GM23338 (cell line): ENCODE measurements at regions not wholly inside any gene's neighbourhood (a gene's known extent, or its start where the extent isn't known, plus 50 kb on each side); places are given as distances from the start of the nearest gene placed in this dataset.

ENCODE experiments used
- ATAC-seq: fragments of 200-7000 bp; cut with Tn5 transposase; 3 replicates; pipeline ENCODE4 v1.9.1; 2020
- DNase-seq: peaks from one replicate; pipeline ENCODE4 v3.0.0-alpha.2; 2015; ENCODE audit warnings: low spot score
- H2AFZ ChIP-seq: fragments of 200-600 bp; sonication (generic); 2 replicates; pipeline ENCODE4 v1.8.0; 2016; ENCODE audit warnings: antibody characterized with exemption, mild to moderate bottlenecking, moderate library complexity
- H3F3A ChIP-seq: fragments of 200-600 bp; sonication (generic); replicated peaks from 2 replicates; pipeline ENCODE4 v1.8.0; 2017; ENCODE audit warnings: antibody characterized with exemption, mixed run types, low read depth
- H3K27ac ChIP-seq: fragments of 200-600 bp; sonication (generic); 2 replicates; pipeline ENCODE4 v1.6.1; 2016; ENCODE audit warnings: low read depth
- H3K27me3 ChIP-seq: fragments of 200-600 bp; sonication (generic); 2 replicates; pipeline ENCODE4 v1.8.0; 2016; ENCODE audit warnings: mild to moderate bottlenecking, mixed run types, moderate library complexity; ENCODE audit not compliant: insufficient read depth
- H3K36me3 ChIP-seq: fragments of 200-600 bp; sonication (generic); 2 replicates; pipeline ENCODE4 v1.8.0; 2016; ENCODE audit warnings: mild to moderate bottlenecking; ENCODE audit not compliant: insufficient read depth
- H3K4me1 ChIP-seq: fragments of 200-600 bp; sonication (generic); 2 replicates; pipeline ENCODE4 v1.8.0; 2016; ENCODE audit warnings: mild to moderate bottlenecking, moderate library complexity; ENCODE audit not compliant: insufficient read depth
- H3K4me2 ChIP-seq: fragments of 200-600 bp; sonication (generic); 2 replicates; pipeline ENCODE4 v1.7.1; 2017; ENCODE audit warnings: mixed run types
- H3K4me3 ChIP-seq: fragments of 200-600 bp; sonication (generic); 2 replicates; pipeline ENCODE4 v1.6.1; 2016; ENCODE audit warnings: mixed run types
- H3K79me2 ChIP-seq: fragments of 200-600 bp; sonication (generic); replicated peaks from 2 replicates; pipeline ENCODE4 v1.8.0; 2017; ENCODE audit warnings: mild to moderate bottlenecking; ENCODE audit not compliant: insufficient read depth
- H3K9me2 ChIP-seq: fragments of 200-600 bp; sonication (generic); 2 replicates; pipeline ENCODE4 v1.8.0; 2017; ENCODE audit not compliant: insufficient read depth
- H4K20me1 ChIP-seq: fragments of 200-600 bp; sonication (generic); replicated peaks from 2 replicates; pipeline ENCODE4 v1.8.0; 2017; ENCODE audit warnings: mild to moderate bottlenecking; ENCODE audit not compliant: insufficient read depth
- H3K27ac Mint-ChIP-seq: 2 replicates; pipeline ENCODE4 v1.8.0; 2020; ENCODE audit warnings: inconsistent platforms, mild to moderate bottlenecking, moderate library complexity, mixed read lengths
- H3K27me3 Mint-ChIP-seq: 3 replicates; pipeline ENCODE4 v1.8.0; 2022; ENCODE audit warnings: low read depth, mild to moderate bottlenecking, moderate library complexity, mixed read lengths, inconsistent platforms; ENCODE audit not compliant: insufficient read depth, poor library complexity
- H3K36me3 Mint-ChIP-seq: 3 replicates; pipeline ENCODE4 v1.8.0; 2021; ENCODE audit warnings: low read depth, mild to moderate bottlenecking, inconsistent platforms, moderate library complexity, mixed read lengths
- H3K4me1 Mint-ChIP-seq: 3 replicates; pipeline ENCODE4 v1.8.0; 2020; ENCODE audit warnings: mild to moderate bottlenecking, inconsistent platforms, mixed read lengths
- H3K4me3 Mint-ChIP-seq: 3 replicates; pipeline ENCODE4 v1.8.0; 2021; ENCODE audit warnings: moderate library complexity, mild to moderate bottlenecking, inconsistent platforms, mixed read lengths
- H3K9me3 Mint-ChIP-seq: 3 replicates; pipeline ENCODE4 v1.8.0; 2020; ENCODE audit warnings: moderate library complexity, mild to moderate bottlenecking, inconsistent platforms, mixed read lengths
- CREB1 ChIP-seq: fragments of 250-450 bp; sonication (Bioruptor Pico); IDR thresholded peaks from 2 replicates; pipeline ENCODE4 v1.5.0; 2020; ENCODE audit warnings: low read depth, mild to moderate bottlenecking, moderate library complexity
- EZH2 ChIP-seq: fragments of 200-600 bp; sonication (generic); IDR thresholded peaks from one replicate; pipeline ENCODE4 v1.8.0; 2017; ENCODE audit warnings: antibody characterized with exemption, mild to moderate bottlenecking, low read depth; ENCODE audit not compliant: unreplicated experiment
- EZH2phosphoT487 ChIP-seq: fragments of 200-600 bp; sonication (generic); IDR thresholded peaks from one replicate; pipeline ENCODE4 v1.8.1; 2018; ENCODE audit warnings: antibody characterized with exemption; ENCODE audit not compliant: unreplicated experiment
- JUNB ChIP-seq: IDR thresholded peaks from one replicate; pipeline ENCODE4 v1.6.1; 2016; ENCODE audit warnings: antibody characterized with exemption; ENCODE audit not compliant: unreplicated experiment
- NANOG ChIP-seq: IDR thresholded peaks from 2 replicates; pipeline ENCODE4 v1.6.1; 2016; ENCODE audit warnings: antibody characterized with exemption, borderline replicate concordance
- POLR2AphosphoS5 ChIP-seq: IDR thresholded peaks from 2 replicates; pipeline ENCODE4 v1.6.1; 2016; ENCODE audit warnings: antibody characterized with exemption, low read depth
- STAT1 ChIP-seq: IDR thresholded peaks from one replicate; pipeline ENCODE4 v1.6.1; 2016; ENCODE audit warnings: antibody characterized with exemption; ENCODE audit not compliant: unreplicated experiment
- ZNF114 ChIP-seq: fragments of 250-450 bp; sonication (Bioruptor Pico); IDR thresholded peaks from 2 replicates; pipeline ENCODE4 v1.5.0; 2020; ENCODE audit warnings: mild to moderate bottlenecking, moderate library complexity
- ZNF331 ChIP-seq: fragments of 250-450 bp; sonication (Bioruptor Pico); IDR thresholded peaks from 2 replicates; pipeline ENCODE4 v1.5.0; 2020; ENCODE audit warnings: low read depth, mild to moderate bottlenecking, moderate library complexity
- TF ChIP-seq, protein P1 (sequence below): IDR thresholded peaks from 2 replicates; pipeline ENCODE4 v1.6.1; 2016; ENCODE audit warnings: antibody characterized with exemption
- TF ChIP-seq, protein P2 (sequence below): fragments of 250-450 bp; sonication (Bioruptor Pico); IDR thresholded peaks from 2 replicates; pipeline ENCODE4 v1.5.0; 2020; ENCODE audit warnings: mild to moderate bottlenecking, moderate library complexity
- TF ChIP-seq, protein P3 (sequence below): IDR thresholded peaks from one replicate; pipeline ENCODE4 v1.6.1; 2018; ENCODE audit warnings: antibody characterized with exemption; ENCODE audit not compliant: unreplicated experiment

DNA sequence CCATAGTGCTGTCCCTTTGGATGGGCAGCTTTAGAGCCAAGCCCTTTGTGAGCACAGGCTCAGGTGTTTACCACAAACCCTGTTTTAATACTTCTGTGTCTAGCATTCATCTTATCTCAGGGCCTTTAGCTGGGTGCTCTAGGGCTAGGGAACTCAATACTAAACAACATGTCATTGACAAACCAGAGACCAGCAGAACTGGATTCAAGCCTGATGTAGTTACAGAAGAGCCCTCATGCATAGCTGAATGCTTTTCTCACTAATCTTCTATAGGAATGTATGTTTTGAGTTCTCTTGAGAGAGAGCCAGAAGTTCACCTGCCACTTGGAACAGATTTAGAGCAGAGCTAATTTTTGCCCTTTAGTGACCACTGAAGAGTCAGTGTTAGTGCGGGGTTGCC is 142.6 kb downstream of the DCK start:
- H3K4me2 ChIP-seq = no peak overlapping the region
- Mint-ChIP-seq H3K4me3 (no peak overlapping the region), H3K36me3 (no peaks in the 10 kb centered on the region), H3K9me3 (no peaks in the 10 kb centered on the region; the same call in 2 of the 3 replicates), H3K27ac (no peak overlapping the region), H3K27me3 (peaks cover 5% of the 10 kb centered on the region), H3K4me1 (no peaks in the 10 kb centered on the region)
- no peaks in the 10 kb centered on the region for H4K20me1 ChIP-seq
- H2AFZ ChIP-seq = no peak overlapping the region
- TF ChIP-seq POLR2AphosphoS5 (no peak), ZNF331 (CRISPR knock-in tag) (no peak), STAT1 (no peak), CREB1 (CRISPR knock-in tag) (no peak), EZH2 (no peak), NANOG (no peak)
- TF ChIP-seq, protein P1, sequence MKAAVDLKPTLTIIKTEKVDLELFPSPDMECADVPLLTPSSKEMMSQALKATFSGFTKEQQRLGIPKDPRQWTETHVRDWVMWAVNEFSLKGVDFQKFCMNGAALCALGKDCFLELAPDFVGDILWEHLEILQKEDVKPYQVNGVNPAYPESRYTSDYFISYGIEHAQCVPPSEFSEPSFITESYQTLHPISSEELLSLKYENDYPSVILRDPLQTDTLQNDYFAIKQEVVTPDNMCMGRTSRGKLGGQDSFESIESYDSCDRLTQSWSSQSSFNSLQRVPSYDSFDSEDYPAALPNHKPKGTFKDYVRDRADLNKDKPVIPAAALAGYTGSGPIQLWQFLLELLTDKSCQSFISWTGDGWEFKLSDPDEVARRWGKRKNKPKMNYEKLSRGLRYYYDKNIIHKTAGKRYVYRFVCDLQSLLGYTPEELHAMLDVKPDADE = no peak
- H3K27ac ChIP-seq = no peak overlapping the region
- no peaks in the 10 kb centered on the region for H3K36me3 ChIP-seq
- ATAC-seq (no peak), DNase-seq (no peak)
- H3K4me3 ChIP-seq = no peak overlapping the region
- no peaks in the 10 kb centered on the region for H3K27me3 ChIP-seq
- H3F3A ChIP-seq = no peaks in the 10 kb centered on the region
- no peaks in the 10 kb centered on the region for H3K9me2 ChIP-seq
- 0 out of 2 replicates have a peak, but pooled peaks cover 4% of the 10 kb centered on the region for H3K4me1 ChIP-seq
- no peaks in the 10 kb centered on the region for H3K79me2 ChIP-seq

DNA sequence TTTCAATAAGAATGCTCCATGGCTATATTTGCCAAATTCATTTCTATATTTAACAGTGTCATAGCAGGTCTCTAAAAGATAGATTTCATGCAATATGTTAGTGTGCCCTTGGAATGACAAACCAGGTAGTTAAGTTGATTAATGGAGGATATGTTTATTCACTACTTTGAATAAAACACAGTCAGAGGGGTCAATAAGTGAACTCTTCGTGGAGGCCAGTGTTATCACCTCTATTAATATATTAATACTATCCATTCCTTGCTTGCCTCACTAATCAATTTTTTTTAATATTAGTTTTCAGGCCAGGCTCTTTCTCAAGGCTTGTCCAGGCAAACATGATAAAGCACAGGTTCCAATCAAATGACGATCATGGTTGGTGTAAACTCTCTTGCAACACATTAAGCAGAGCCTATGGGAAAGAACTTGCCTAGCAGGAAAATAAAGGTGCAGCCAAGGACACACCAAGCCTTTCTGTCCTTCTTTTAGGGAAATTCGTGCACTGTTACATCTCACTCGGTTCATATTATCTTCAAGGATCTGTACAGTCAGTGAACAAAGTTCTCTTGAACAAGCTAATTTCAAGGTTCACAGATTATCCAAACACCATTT is 144.7 kb downstream of the DCK start:
- Histone ChIP-seq H4K20me1 (no peaks in the 10 kb centered on the region), H3K36me3 (no peaks in the 10 kb centered on the region), H3K4me1 (no peaks in the 10 kb centered on the region), H3K27ac (no peak overlapping the region), H3K4me3 (no peak overlapping the region), H3K79me2 (no peaks in the 10 kb centered on the region), H3K4me2 (no peak overlapping the region), H3F3A (no peaks in the 10 kb centered on the region), H2AFZ (no peak overlapping the region), H3K9me2 (no peaks in the 10 kb centered on the region), H3K27me3 (no peaks in the 10 kb centered on the region)
- Mint-ChIP-seq H3K27me3 (peaks cover 6% of the 10 kb centered on the region), H3K9me3 (no peaks in the 10 kb centered on the region; the same call in 2 of the 3 replicates), H3K36me3 (no peaks in the 10 kb centered on the region), H3K4me3 (no peak overlapping the region), H3K27ac (no peak overlapping the region), H3K4me1 (no peaks in the 10 kb centered on the region)
- DNase-seq = no peak
- no peak for ATAC-seq
- TF ChIP-seq ZNF114 (no peak), CREB1 (CRISPR knock-in tag) (no peak), EZH2phosphoT487 (no peak), EZH2 (no peak), JUNB (no peak), POLR2AphosphoS5 (no peak)
- TF ChIP-seq, protein P2, sequence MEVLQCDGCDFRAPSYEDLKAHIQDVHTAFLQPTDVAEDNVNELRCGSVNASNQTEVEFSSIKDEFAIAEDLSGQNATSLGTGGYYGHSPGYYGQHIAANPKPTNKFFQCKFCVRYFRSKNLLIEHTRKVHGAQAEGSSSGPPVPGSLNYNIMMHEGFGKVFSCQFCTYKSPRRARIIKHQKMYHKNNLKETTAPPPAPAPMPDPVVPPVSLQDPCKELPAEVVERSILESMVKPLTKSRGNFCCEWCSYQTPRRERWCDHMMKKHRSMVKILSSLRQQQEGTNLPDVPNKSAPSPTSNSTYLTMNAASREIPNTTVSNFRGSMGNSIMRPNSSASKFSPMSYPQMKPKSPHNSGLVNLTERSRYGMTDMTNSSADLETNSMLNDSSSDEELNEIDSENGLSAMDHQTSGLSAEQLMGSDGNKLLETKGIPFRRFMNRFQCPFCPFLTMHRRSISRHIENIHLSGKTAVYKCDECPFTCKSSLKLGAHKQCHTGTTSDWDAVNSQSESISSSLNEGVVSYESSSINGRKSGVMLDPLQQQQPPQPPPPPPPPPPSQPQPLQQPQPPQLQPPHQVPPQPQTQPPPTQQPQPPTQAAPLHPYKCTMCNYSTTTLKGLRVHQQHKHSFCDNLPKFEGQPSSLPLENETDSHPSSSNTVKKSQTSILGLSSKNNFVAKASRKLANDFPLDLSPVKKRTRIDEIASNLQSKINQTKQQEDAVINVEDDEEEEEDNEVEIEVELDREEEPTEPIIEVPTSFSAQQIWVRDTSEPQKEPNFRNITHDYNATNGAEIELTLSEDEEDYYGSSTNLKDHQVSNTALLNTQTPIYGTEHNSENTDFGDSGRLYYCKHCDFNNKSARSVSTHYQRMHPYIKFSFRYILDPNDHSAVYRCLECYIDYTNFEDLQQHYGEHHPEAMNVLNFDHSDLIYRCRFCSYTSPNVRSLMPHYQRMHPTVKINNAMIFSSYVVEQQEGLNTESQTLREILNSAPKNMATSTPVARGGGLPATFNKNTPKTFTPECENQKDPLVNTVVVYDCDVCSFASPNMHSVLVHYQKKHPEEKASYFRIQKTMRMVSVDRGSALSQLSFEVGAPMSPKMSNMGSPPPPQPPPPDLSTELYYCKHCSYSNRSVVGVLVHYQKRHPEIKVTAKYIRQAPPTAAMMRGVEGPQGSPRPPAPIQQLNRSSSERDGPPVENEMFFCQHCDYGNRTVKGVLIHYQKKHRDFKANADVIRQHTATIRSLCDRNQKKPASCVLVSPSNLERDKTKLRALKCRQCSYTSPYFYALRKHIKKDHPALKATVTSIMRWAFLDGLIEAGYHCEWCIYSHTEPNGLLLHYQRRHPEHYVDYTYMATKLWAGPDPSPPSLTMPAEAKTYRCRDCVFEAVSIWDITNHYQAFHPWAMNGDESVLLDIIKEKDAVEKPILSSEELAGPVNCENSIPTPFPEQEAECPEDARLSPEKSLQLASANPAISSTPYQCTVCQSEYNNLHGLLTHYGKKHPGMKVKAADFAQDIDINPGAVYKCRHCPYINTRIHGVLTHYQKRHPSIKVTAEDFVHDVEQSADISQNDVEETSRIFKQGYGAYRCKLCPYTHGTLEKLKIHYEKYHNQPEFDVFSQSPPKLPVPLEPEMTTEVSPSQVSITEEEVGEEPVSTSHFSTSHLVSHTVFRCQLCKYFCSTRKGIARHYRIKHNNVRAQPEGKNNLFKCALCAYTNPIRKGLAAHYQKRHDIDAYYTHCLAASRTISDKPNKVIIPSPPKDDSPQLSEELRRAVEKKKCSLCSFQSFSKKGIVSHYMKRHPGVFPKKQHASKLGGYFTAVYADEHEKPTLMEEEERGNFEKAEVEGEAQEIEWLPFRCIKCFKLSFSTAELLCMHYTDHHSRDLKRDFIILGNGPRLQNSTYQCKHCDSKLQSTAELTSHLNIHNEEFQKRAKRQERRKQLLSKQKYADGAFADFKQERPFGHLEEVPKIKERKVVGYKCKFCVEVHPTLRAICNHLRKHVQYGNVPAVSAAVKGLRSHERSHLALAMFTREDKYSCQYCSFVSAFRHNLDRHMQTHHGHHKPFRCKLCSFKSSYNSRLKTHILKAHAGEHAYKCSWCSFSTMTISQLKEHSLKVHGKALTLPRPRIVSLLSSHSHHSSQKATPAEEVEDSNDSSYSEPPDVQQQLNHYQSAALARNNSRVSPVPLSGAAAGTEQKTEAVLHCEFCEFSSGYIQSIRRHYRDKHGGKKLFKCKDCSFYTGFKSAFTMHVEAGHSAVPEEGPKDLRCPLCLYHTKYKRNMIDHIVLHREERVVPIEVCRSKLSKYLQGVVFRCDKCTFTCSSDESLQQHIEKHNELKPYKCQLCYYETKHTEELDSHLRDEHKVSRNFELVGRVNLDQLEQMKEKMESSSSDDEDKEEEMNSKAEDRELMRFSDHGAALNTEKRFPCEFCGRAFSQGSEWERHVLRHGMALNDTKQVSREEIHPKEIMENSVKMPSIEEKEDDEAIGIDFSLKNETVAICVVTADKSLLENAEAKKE (CRISPR knock-in tag) = no peak
- TF ChIP-seq, protein P3, sequence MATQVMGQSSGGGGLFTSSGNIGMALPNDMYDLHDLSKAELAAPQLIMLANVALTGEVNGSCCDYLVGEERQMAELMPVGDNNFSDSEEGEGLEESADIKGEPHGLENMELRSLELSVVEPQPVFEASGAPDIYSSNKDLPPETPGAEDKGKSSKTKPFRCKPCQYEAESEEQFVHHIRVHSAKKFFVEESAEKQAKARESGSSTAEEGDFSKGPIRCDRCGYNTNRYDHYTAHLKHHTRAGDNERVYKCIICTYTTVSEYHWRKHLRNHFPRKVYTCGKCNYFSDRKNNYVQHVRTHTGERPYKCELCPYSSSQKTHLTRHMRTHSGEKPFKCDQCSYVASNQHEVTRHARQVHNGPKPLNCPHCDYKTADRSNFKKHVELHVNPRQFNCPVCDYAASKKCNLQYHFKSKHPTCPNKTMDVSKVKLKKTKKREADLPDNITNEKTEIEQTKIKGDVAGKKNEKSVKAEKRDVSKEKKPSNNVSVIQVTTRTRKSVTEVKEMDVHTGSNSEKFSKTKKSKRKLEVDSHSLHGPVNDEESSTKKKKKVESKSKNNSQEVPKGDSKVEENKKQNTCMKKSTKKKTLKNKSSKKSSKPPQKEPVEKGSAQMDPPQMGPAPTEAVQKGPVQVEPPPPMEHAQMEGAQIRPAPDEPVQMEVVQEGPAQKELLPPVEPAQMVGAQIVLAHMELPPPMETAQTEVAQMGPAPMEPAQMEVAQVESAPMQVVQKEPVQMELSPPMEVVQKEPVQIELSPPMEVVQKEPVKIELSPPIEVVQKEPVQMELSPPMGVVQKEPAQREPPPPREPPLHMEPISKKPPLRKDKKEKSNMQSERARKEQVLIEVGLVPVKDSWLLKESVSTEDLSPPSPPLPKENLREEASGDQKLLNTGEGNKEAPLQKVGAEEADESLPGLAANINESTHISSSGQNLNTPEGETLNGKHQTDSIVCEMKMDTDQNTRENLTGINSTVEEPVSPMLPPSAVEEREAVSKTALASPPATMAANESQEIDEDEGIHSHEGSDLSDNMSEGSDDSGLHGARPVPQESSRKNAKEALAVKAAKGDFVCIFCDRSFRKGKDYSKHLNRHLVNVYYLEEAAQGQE = no peak
